Inflammatory macrophage treated with lipopolysaccharide for 4 hours (primary cell): ENCODE measurements at regions not wholly inside any gene's neighbourhood (a gene's known extent, or its start where the extent isn't known, plus 50 kb on each side); places are given as distances from the start of the nearest gene placed in this dataset.
"Not testable (repeated sequence)": the region's sequence is repeated elsewhere in the genome, so short reads cannot be mapped to it uniquely, and the experiment has no call there.

Experiments
- DNase-seq: peaks from one replicate; pipeline ENCODE4 v3.0.0-alpha.2; 2020

GRCh38 chr5:12856105-12856504 lies 951.9 kb upstream of the CTNND2 start:
- not testable (repeated sequence) for DNase-seq

DNA sequence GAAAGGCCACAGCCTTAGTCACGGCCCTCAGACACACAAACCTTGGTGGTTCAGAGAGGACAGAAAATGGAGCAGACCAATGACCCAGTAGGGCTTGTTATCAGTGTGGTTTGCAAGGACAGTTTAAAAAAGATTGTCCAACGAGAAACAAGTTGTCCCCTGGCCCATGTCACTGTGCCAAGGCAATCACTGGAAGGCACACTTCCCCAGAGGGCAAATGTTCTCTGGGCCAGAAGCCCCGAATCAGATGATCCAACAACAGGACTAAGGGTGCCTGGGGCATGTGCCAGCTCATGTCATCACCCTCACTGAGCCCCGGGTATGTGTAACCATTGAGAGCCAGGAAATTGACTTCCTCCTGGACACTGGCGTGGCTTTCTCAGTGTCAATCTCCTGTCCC lies 950.1 kb upstream of the CTNND2 start:
- DNase-seq, result no peak

- DNase-seq, result no peak
These were observed 947.5 kb upstream of the CTNND2 start for GRCh38 chr5:12851761-12852160.

- no peak for DNase-seq
These were observed 944.5 kb upstream of the CTNND2 start for GRCh38 chr5:12848709-12849108.

GRCh38 chr5:12845549-12846159 lies 941.4 kb upstream of the CTNND2 start:
- no peak for DNase-seq

- DNase-seq, result no peak
These were observed 936.7 kb upstream of the CTNND2 start for GRCh38 chr5:12840972-12841371.

- DNase-seq, result no peak
These were observed 933.3 kb upstream of the CTNND2 start for GRCh38 chr5:12837592-12837991.

GRCh38 chr5:12825163-12825562 lies 920.9 kb upstream of the CTNND2 start:
- no peak for DNase-seq

DNA sequence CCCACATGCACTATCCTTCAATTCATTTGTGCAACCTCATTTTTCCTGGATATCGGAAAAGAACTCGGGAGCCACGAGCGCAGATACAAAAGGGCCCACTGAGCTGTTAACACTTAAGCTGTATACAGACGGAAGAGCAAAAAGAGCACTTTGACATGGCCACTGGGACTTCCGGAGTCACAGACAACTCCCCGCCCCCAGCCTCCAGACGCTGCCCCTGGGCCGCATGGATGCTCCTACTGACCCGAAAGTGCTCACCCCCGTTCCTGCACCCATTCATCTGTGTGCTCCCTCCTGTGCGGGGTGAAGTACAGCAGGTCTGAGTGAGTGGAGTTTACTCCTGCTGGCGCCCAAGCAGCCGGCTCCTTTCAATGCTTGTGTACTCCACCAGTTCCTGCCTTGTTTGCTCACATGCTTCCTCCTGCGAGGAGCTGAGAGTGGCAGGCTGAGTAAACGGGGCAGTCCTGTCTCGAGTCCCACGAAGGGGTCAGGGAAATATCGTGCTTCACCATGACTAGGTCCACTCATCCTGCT lies 901.0 kb upstream of the CTNND2 start:
- DNase-seq, result no peak

- DNase-seq, result no peak
These were observed 894.9 kb upstream of the CTNND2 start for GRCh38 chr5:12799165-12799564.

DNA sequence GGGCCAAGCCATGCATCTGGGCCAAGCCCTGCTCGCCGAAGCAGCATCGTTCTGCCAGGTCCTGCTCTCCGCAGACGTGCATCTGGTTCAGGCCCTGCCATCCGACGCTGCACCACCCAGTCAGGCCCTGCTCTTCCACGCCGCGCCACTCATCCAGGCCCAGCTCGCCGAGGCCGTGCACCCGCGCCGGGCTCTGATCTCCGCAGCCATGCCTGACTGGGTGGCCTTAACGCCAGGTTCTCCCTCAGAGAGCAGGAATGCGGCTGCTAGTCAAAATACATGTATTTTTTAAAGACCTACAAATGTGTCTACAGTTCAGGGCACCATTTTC lies 891.1 kb upstream of the CTNND2 start:
- no peak for DNase-seq

DNA sequence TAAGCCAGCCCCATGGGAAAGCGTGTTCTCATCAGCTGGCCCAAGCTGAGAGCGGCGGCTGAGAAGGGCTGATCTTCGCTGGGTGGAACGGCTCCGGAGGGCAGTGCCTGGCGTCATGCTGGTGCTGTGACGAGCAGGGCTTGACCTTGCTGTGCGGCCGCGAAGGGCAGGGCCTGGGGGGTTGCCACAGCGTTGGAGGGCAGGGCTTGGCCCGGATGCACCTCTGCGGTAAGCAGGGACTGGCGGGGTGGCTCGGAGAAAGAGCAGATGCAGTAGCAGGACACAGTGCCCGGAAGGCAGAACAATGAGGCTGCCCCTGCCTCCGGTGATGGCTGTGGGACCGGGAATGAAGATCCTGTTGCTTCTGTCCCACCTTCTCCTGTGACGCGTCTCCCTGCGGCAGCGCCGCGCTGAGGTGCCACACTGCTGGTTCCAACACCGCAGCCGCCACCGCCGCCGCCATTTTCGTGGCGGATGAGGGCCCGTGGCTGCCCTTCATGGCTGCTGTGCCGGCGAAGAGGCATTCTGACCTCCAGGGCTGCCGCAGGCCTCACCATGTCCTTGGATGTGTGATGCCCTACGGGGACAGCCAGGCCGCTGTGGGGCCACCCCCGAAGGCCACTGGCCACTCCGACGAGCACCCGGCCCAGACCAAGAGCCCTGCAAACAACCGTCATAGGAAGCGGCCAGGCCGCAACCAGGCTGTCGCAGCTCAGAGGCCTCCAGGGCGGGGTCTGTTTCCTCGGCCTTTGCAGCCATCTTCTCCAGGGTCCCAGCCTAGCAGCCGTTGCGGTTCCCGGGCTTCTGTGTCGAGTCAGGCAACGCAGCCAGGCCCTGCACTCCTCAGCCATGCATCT lies 890.5 kb upstream of the CTNND2 start:
- no peak for DNase-seq

GRCh38 chr5:12793373-12793772 lies 889.1 kb upstream of the CTNND2 start:
- DNase-seq, result no peak

- no peak for DNase-seq
These were observed 876.3 kb upstream of the CTNND2 start for GRCh38 chr5:12780536-12780935.

DNA sequence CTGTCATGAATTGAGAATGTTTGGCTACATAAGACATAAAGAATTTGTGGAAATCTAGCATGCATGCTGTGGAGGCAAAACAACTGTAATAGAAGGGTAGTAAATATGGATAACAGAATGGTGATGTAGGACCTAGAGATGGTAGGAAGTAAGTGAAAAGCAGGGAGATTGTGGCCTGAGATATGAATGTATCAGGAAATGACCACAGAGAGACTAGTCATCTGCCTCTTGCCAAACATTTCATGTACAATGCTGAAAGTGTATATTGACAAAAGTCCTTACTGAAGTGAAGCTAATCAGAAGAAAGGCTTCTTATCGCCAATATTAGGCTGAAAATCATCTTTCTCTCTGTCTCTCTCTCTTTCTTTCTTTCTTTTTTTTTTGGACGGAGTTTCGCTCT lies 873.1 kb upstream of the CTNND2 start:
- no peak for DNase-seq

DNA sequence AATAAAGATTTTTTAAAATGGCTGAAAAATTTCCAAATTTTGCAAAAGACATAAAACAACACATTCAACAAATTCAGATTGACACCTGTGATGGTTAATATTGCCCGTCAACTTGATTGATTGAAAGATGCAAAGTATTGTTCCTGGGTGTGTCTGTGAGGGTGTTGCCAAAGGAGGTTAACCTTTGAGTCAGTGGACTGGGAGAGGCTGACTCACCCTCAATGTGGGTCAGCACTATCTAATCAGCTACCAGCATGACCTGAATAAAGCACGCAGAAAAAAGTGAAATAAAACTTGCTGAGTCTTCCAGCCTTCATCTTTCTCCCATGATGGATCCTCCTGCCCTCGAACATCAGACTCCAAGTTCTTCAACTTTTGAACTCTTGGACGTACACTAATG lies 868.0 kb upstream of the CTNND2 start:
- no peak for DNase-seq

- DNase-seq, result no peak
These were observed 855.1 kb upstream of the CTNND2 start for GRCh38 chr5:12759377-12759776.

GRCh38 chr5:12757035-12757434 lies 852.8 kb upstream of the CTNND2 start:
- DNase-seq, result no peak

- DNase-seq, result no peak
These were observed 841.3 kb upstream of the CTNND2 start for GRCh38 chr5:12745537-12745936.

DNA sequence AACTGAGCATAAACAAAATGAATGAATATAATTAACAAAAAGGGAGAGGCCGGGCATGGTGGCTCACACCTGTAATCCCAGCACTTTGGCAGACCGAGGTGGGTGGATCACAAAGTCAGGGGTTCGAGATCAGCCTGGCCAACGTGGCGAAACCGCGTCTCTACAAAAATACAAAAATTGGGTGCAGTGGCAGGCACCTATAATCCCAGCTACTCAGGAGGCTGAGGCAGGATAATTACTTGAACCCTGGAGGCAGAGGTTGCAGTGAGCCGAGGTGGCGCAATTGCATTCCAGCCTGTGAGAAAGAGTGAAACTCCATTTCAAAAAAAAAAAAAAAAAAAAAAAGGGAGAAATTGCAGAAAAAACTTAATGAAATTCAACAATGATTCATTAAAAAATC lies 839.3 kb upstream of the CTNND2 start:
- DNase-seq, result no peak

DNA sequence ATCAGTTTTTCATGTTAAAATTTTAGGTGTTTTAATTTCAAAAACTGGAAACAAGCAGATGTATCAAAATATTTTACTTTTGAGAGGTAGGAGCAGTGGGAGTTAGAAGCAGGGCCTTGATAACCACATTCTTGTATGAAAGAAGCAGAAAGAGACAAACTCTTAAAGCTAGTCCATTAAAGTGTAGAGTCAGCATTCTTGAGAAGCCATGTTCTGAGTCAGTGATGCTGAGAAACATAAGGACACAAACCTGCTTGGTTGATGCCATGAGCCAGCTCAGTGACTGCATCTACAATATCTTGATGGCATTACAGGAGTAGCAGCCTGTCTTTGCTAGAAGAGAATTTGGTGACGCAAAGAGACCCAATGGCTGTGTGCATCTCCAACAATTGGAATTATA lies 826.1 kb upstream of the CTNND2 start:
- no peak for DNase-seq

- DNase-seq, result no peak
These were observed 812.4 kb upstream of the CTNND2 start for GRCh38 chr5:12716664-12717063.

- DNase-seq, result no peak
These were observed 803.3 kb upstream of the CTNND2 start for GRCh38 chr5:12707560-12707959.

DNA sequence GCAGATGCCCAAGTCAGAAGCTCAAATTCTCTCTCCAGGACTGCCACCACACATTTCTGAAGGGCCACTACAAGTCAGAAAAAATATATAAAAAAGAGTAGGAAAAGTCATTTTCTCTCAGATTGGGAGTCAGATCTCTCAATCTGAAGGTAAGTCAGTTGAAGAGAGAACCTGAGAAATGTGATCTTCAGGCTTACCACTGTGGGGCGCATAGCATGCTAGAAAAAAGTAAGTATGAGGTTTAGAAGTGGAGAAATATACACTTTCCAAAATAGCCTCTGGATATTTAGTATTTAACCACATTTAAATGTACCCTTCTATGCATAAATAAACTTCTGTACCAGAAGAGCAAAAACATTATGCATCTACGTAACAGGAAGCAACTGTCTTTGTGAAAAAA lies 800.7 kb upstream of the CTNND2 start:
- DNase-seq, result no peak

GRCh38 chr5:12703254-12703653 lies 799.0 kb upstream of the CTNND2 start:
- DNase-seq, result no peak
